OCI-LY1 (cell line): ENCODE measurements at regions not wholly inside any gene's neighbourhood (a gene's known extent, or its start where the extent isn't known, plus 50 kb on each side); places are given as distances from the start of the nearest gene placed in this dataset.

Experiments
- CTCF ChIP-seq: fragments of 200-600 bp; sonication (generic), shearing (Covaris generic); IDR thresholded peaks from 2 replicates; pipeline ENCODE4 v1.5.1; 2017; ENCODE audit warnings: mild to moderate bottlenecking, antibody characterized with exemption, low read length, moderate library complexity, mixed read lengths
- EZH2 ChIP-seq: fragments of 200-600 bp; sonication (generic), shearing (Covaris generic); IDR thresholded peaks from 2 replicates; pipeline ENCODE4 v1.8.0; 2017; ENCODE audit warnings: borderline replicate concordance, mixed run types, mild to moderate bottlenecking, antibody characterized with exemption, low read length, moderate library complexity, mixed read lengths

- no peak for TF ChIP-seq CTCF
- TF ChIP-seq EZH2, result no peak
Measured at GRCh38 chrY:21246780-21247179, 264.4 kb upstream of the RBMY1B start.
